Activated CD4-positive, alpha-beta T cell treated with anti-CD3 and anti-CD28 coated beads, Interleukin-10, Interleukin-2, amounts not matched to agents 100 ng/mL and 50 ng/mL, durations not matched to agents 16 hours and 8 hours (primary cell): ENCODE measurements at regions not wholly inside any gene's neighbourhood (a gene's known extent, or its start where the extent isn't known, plus 50 kb on each side); places are given as distances from the start of the nearest gene placed in this dataset.
"Not testable (repeated sequence)": the region's sequence is repeated elsewhere in the genome, so short reads cannot be mapped to it uniquely, and the experiment has no call there.

ENCODE experiments used
- DNase-seq: peaks from one replicate; pipeline ENCODE4 v3.0.0-alpha.2; 2020

GRCh38 chr6:67141005-67141404 is 1434.0 kb upstream of the EYS start:
- no peak for DNase-seq

GRCh38 chr6:67133973-67134372 is 1426.9 kb upstream of the EYS start:
- no peak for DNase-seq

DNA sequence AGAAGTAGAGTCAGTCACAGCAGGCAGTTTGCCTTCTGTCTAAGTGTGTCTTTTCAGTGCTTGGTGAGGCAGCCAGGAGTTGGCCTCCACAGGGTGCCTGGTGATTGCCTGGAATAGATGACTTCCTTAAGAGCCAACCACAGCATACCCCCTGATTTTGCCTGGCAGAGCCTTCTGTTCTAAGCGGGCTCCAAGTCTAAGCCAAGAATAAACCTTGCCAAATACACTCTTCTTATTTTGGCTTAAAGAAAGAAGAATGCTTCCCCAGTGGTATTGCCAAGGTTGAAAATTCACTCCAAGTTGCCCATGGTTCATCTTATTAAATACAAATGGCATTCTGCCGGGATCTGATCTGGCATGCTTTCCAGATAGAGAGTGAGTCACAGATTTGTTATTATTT is 1424.8 kb upstream of the EYS start:
- DNase-seq, result no peak

- DNase-seq, result no peak
Observed at GRCh38 chr6:67129780-67130179, 1422.8 kb upstream of the EYS start.

DNA sequence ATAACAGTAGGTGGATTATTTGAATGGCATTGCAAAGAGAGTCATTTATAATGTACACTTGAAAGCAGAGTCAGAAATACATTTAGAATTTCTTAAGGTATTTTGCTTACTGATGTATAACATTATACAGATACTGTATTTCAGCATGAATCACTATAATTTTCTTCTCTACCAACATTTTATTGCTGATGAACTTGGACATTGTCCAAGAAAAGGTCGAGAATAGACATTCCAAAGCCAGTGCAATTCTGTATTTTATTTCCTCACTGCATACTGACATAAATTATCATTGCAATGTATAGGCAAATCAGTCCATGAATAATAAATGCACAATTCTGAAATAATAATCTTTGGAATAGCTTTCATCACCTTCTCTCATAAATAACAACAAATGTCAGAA is 1420.0 kb upstream of the EYS start:
- DNase-seq, result no peak

DNA sequence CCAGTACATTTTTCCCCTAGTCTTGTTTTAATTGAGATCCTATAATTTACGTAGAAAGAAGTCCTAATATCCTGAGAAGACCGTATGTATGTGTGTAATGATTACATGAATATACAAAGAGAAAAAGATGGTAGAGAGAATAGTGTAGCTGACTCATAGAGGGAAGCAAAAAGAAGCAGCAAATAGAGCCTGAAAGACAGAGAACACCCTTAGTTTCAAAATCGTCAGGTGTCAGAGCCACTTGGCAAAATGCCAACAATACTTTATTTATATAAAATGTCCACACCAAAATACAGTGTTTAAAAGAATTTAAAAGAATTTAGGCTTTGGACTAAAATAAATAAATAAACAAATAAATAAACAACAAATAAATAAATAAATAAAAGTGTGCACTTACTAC is 1414.1 kb upstream of the EYS start:
- DNase-seq, result no peak

DNA sequence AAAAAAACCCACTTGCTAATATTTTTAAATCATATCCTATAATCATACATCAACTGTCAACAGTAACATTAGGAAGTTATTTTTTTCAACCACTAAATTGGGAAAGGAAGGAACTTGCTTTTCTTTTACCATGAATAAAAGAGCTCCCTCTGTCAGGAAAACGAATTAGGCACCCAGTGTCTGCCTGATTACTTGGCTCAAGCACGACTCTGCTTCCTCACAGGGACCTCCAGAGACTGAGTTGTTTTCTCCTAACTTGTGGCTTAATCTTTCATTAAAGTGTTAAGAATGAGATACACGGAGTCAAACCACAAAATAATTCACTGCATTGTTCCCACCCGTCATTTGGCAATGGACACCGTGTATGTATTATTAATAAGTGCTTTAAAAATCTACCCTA is 1405.1 kb upstream of the EYS start:
- DNase-seq, result no peak

DNA sequence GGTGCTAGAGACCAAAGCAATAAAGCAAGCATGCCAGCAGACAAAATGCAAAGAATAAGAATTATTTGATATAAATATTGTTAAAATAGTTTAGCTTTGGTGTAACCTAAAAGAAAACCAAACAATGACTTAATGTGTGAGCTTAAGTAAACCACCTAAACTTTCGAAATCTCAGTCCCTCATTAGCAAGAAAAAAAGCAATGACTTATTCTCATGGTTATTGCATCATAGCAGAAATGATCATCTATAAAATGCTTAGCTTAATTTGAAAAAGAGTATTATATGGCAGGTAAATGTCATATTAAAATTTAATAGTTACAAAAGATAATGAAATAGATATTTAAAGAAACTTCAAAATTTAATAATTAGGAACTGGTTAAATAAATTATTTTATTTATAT is 1395.7 kb upstream of the EYS start:
- DNase-seq, result no peak

GRCh38 chr6:67095618-67096226 is 1388.7 kb upstream of the EYS start:
- not testable (repeated sequence) for DNase-seq

DNA sequence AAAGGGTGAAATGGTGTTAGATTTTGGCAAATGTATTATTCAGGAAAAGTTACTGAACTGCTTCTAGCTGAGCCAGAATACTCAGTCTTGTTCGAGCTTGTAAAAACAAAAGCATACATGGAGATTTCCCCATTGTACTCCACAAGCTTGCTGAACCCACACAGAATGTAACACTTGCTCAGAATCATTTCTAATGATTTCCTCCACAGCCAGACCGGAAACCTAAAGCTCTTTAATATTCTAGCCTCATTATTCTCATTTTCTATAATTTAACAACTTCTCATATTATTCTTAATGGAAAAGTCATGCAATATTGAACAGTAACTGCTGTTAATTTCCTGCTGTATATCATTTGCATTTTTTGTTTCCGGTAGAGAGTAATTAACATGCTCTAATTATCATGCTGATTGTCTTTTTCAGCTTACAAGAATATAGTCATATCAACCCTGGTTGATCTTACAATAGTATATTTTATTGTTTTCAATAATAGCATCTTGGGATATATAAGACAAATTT is 1387.5 kb upstream of the EYS start:
- DNase-seq, result no peak

GRCh38 chr6:67073938-67074337 is 1366.9 kb upstream of the EYS start:
- no peak for DNase-seq

DNA sequence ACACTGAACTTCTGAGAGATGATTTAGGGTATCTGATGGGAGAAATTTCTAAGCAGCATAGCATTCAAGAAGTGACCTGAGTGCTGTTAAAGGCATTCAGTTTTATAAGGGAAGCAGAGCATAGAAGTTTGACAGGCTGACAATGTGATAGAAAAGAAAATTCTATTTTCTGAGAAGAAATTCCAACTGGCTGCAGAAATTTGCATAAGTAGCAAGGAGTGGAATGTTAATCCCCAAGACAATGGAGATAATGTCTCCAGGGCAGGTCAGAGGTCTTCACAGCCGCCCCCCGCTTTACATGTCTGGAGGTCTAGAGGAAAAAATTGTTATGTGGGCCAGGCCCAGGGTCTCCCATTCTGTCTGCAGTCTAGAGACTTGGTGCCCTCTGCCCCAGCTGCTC is 1361.8 kb upstream of the EYS start:
- DNase-seq, result no peak

DNA sequence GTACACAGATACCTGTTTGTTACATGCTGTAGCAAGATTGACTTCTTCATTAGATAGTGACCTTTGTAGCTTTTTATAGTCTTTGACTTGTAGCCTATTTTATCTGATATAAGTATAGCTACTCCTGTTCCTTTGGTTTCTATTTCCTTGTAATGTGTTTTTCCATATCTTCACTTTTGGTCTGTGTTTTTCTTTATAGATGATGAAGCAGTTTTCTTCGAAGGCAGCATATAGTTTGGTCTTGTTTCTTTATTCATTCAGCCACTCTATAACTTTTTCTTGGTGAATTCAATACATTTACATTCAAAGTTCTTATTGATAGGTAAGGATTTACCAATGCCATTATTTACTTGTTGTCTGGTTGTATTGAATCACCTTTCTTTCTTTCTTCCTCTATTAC is 1357.3 kb upstream of the EYS start:
- no peak for DNase-seq

GRCh38 chr6:67047996-67048395 is 1341.0 kb upstream of the EYS start:
- DNase-seq, result no peak

- no peak for DNase-seq
Observed at GRCh38 chr6:67045076-67045475, 1338.0 kb upstream of the EYS start.

DNA sequence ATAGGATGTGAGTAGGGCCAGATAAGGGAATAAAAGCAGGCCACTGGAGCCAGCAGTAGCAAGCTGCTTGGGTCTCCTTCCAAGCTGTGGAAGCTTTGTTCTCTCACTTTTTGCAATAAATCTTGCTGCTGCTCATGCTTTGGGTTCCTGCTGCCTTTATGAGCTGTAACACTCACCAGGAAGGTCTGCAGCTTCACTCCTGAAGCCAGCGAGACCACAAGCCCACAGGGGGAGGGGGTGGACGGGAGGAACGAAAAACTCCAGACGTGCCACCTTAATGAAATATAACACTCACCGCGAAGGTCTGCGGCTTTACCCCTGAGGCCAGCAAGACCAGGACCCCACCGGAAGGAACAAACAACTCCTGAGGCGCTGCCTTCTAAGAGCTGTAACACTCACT is 1324.4 kb upstream of the EYS start:
- DNase-seq, result no peak

DNA sequence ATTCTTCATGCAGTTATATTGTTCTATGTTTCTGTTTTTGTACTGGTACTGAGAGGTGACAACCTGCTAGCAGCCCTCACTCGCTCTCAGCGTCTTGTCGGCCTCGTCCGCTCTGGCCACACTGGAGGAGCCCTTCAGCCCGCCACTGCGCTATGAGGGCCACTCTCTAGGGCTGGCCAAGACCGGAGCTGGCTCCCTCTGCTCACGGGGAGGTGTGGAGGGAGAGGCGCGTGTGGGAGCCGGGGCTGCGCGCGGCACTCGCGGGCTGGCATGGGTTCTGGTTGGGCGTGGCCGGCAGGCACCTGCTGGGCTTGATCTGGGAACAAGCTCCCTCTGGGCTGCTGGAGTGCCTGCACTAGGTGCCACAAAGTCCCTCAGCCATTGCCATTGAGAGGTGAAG is 1323.8 kb upstream of the EYS start:
- DNase-seq, result no peak

- DNase-seq, result no peak
Observed at GRCh38 chr6:67016921-67017460, 1310.0 kb upstream of the EYS start.

GRCh38 chr6:67011441-67011840 is 1304.4 kb upstream of the EYS start:
- DNase-seq, result no peak

DNA sequence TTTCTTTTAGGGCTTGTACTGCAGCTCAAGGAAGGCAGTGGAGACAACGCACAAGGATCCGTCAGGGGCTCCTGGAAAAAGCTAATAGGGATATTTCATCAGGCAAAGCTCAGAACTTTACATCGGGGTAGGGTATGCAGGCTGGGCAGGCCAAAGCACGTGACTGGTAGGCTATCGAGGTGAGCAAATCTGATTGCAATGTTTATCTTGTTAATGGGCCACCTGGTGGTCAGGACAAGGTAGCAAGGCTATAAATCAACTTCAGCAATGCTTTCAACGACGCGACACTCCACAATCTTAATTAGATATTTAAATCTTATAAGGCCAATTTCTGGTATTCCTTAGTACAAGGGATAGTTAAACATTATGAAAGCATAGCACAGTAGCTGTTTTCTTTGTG is 1302.8 kb upstream of the EYS start:
- DNase-seq, result no peak

- DNase-seq, result no peak
Observed at GRCh38 chr6:67003844-67004243, 1296.8 kb upstream of the EYS start.

- DNase-seq, result no peak
Observed at GRCh38 chr6:67000121-67000520, 1293.1 kb upstream of the EYS start.

GRCh38 chr6:66997579-66997978 is 1290.6 kb upstream of the EYS start:
- not testable (repeated sequence) for DNase-seq

DNA sequence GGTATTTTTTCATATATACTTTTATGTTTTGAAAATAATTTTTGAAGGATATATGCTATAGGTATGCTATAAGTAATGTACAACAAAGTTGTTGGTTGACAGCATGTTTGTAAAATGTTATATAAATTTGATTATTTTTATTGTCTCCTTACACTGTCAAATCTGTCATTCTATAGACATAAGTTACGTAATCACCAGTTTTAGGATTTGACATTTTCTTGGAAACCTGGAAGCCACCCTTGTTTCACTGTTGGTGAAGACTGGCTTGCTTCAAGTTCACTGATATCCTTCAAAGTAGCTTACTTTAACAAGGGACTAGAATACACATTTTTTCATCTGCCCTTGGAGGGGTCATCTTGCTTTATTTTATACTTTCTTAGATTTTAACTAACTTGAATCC is 1288.6 kb upstream of the EYS start:
- DNase-seq, result no peak

GRCh38 chr6:66993708-66994107 is 1286.7 kb upstream of the EYS start:
- DNase-seq, result not testable (repeated sequence)
